ENCODE measurements at regions not wholly inside any gene's neighbourhood (a gene's known extent, or its start where the extent isn't known, plus 50 kb on each side); places are given as distances from the start of the nearest gene placed in this dataset.

DNA sequence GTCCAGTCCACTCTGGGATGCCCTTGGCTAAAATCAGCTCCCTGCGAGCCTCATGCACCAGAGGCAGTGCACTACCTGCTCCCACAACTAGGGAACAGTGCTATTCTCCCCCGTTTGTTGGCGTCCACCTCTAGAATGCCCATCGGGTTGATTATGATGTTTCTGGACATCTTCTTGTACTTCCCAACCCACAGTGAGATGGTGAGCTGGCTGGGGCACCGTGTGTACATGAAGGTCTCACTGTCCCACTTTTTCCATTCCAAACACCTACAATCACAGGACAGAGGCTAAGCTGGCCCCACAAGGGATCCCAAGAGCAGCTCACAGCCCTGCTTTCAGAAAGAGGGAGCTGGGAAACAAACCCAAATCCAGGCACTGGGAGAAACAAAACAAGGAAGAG, 126.2 kb upstream of the ZNF92 start:
- TF ChIP-seq, protein P1, sequence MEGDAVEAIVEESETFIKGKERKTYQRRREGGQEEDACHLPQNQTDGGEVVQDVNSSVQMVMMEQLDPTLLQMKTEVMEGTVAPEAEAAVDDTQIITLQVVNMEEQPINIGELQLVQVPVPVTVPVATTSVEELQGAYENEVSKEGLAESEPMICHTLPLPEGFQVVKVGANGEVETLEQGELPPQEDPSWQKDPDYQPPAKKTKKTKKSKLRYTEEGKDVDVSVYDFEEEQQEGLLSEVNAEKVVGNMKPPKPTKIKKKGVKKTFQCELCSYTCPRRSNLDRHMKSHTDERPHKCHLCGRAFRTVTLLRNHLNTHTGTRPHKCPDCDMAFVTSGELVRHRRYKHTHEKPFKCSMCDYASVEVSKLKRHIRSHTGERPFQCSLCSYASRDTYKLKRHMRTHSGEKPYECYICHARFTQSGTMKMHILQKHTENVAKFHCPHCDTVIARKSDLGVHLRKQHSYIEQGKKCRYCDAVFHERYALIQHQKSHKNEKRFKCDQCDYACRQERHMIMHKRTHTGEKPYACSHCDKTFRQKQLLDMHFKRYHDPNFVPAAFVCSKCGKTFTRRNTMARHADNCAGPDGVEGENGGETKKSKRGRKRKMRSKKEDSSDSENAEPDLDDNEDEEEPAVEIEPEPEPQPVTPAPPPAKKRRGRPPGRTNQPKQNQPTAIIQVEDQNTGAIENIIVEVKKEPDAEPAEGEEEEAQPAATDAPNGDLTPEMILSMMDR (IDR thresholded peaks at IDR 0.05), result no peak
- no peak for TF ChIP-seq POLR2A (IDR thresholded peaks at IDR 0.05)
